DMS153 treated with DMSO at 0.1 percent for 48 hours (cell line): ENCODE measurements at regions not wholly inside any gene's neighbourhood (a gene's known extent, or its start where the extent isn't known, plus 50 kb on each side); places are given as distances from the start of the nearest gene placed in this dataset.

Experiments used
- DNase-seq: peaks from one replicate; lab custom pipeline; 2025; ENCODE audit not compliant: unreplicated experiment; lab: John Stamatoyannopoulos, UW

GRCh38 chr18:46343931-46344372 is 239.8 kb downstream of the HAUS1 start:
- DNase-seq: peak; percentile 44

- DNase-seq: no peak
These were observed 240.4 kb downstream of the HAUS1 start for GRCh38 chr18:46344416-46345180.

GRCh38 chr18:46345181-46345465 is 240.9 kb downstream of the HAUS1 start:
- no peak for DNase-seq

GRCh38 chr18:46346213-46346612 is 242.0 kb downstream of the HAUS1 start:
- no peak for DNase-seq

- no peak for DNase-seq
These were observed 242.9 kb downstream of the HAUS1 start for GRCh38 chr18:46346896-46347630.

GRCh38 chr18:46350598-46351159 is 246.5 kb downstream of the HAUS1 start:
- no peak for DNase-seq

GRCh38 chr18:46352520-46353250 is 248.5 kb downstream of the HAUS1 start:
- DNase-seq: no peak

- DNase-seq: no peak
These were observed 249.3 kb downstream of the HAUS1 start for GRCh38 chr18:46353460-46353859.

- no peak for DNase-seq
These were observed 252.3 kb downstream of the HAUS1 start for GRCh38 chr18:46356278-46357033.

GRCh38 chr18:46360102-46360699 is 256.0 kb downstream of the HAUS1 start:
- DNase-seq: no peak

- no peak for DNase-seq
These were observed 256.7 kb downstream of the HAUS1 start for GRCh38 chr18:46360866-46361265.

- DNase-seq: no peak
These were observed 258.3 kb downstream of the HAUS1 start for GRCh38 chr18:46362533-46362932.

GRCh38 chr18:46364048-46364447 is 259.9 kb downstream of the HAUS1 start:
- no peak for DNase-seq

GRCh38 chr18:46366201-46366600 is 262.0 kb downstream of the HAUS1 start:
- DNase-seq: no peak

GRCh38 chr18:46366751-46367376 is 262.7 kb downstream of the HAUS1 start:
- no peak for DNase-seq

GRCh38 chr18:46369323-46369722 is 265.1 kb downstream of the HAUS1 start:
- DNase-seq: no peak

GRCh38 chr18:46370898-46371297 is 266.7 kb downstream of the HAUS1 start:
- no peak for DNase-seq

GRCh38 chr18:46372670-46373069 is 268.5 kb downstream of the HAUS1 start:
- DNase-seq: no peak

- DNase-seq: no peak
These were observed 268.9 kb downstream of the HAUS1 start for GRCh38 chr18:46373131-46373530.

GRCh38 chr18:46373791-46374190 is 269.6 kb downstream of the HAUS1 start:
- no peak for DNase-seq
